ENCODE measurements at regions not wholly inside any gene's neighbourhood (a gene's known extent, or its start where the extent isn't known, plus 50 kb on each side); places are given as distances from the start of the nearest gene placed in this dataset.
"Not testable (repeated sequence)": the region's sequence is repeated elsewhere in the genome, so short reads cannot be mapped to it uniquely, and the experiment has no call there.

DNA sequence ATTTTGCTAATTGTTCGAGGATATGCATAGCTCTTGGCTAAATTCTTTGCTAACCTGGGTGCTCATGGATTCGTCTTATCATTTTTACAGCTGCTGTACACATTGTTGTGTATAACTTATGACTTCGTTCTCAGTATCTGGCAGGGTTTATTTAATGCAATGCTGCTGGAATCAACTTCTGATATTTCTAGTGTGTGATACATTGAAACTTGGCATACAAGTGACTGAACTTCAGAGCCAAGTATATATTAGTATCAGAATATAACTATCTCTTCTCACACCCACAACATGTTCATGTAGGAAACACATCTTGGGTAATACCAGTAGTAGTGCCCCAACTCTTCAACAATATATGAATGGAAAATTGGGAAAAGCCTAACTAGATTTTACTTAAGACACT lies 764.2 kb downstream of the TENT5A start:
- Histone ChIP-seq H3K27ac (no peak overlapping the region), H3K4me1 (no peaks in the 10 kb centered on the region), H3K4me2 (no peak overlapping the region), H3K9me3 (no peaks in the 10 kb centered on the region), H3K4me3 (no peak overlapping the region)
- ChIA-PET CTCF (no interaction called here), POLR2A (no interaction called here)
- DNase-seq (ENCODE audit: low read depth in 1 of 2, low spot score in 1 of 2) (no peak), ATAC-seq (no peak), FAIRE-seq (no peak)
- TF ChIP-seq, protein P1, sequence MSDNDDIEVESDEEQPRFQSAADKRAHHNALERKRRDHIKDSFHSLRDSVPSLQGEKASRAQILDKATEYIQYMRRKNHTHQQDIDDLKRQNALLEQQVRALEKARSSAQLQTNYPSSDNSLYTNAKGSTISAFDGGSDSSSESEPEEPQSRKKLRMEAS (IDR thresholded peaks at IDR 0.05) = no peak
- TF ChIP-seq HOXA7 (CRISPR knock-in tag; IDR thresholded peaks at IDR 0.05) = no peak
- no peak for TF ChIP-seq NPAS2 (CRISPR knock-in tag; IDR thresholded peaks at IDR 0.05; ENCODE audit: borderline replicate concordance)
- TF ChIP-seq ZNF302 (CRISPR knock-in tag; IDR thresholded peaks at IDR 0.05) = no peak
- TF ChIP-seq MAZ (IDR thresholded peaks at IDR 0.05; ENCODE audit: borderline replicate concordance, low read depth, low read length) = no peak
- TF ChIP-seq, protein P2, sequence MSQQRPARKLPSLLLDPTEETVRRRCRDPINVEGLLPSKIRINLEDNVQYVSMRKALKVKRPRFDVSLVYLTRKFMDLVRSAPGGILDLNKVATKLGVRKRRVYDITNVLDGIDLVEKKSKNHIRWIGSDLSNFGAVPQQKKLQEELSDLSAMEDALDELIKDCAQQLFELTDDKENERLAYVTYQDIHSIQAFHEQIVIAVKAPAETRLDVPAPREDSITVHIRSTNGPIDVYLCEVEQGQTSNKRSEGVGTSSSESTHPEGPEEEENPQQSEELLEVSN (IDR thresholded peaks at IDR 0.05; ENCODE audit: borderline replicate concordance, low read depth) = no peak
- TF ChIP-seq, protein P3, sequence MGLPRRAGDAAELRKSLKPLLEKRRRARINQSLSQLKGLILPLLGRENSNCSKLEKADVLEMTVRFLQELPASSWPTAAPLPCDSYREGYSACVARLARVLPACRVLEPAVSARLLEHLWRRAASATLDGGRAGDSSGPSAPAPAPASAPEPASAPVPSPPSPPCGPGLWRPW (IDR thresholded peaks at IDR 0.05) = no peak
- no peak for TF ChIP-seq MYC (IDR thresholded peaks at IDR 0.05; ENCODE audit: borderline replicate concordance, low read length)
- TF ChIP-seq FOSB (CRISPR knock-in tag; IDR thresholded peaks at IDR 0.05) = no peak
- no peak for TF ChIP-seq RFX5 (IDR thresholded peaks at IDR 0.05)
- WGBS (ENCODE audit: missing lambda C conversion rate) = 10% methylated on average over 3 of the region's 3 CpGs

DNA sequence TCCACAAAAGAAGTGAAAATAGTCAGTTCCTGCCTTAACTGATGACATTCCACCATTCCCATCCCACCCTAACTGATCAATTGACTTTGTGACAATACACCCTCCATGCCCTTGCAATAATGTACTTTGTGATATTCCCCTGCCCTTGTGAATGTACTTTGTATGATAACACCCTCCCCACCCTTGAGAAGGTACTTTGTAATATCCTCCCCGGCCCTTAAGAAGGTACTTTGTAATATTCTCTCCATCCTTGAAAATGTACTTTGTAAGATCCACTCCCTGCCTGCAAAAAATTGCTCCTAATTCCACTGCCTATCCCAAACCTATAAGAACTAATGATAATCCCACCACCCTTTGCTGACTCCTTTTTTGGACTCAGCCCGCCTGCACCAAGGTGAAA lies 771.3 kb downstream of the TENT5A start:
- H3K4me3 ChIP-seq; FAIRE-seq; H3K4me2 ChIP-seq; DNase-seq (ENCODE audit: low read depth in 1 of 2, low spot score in 1 of 2); CTCF ChIA-PET; H3K27ac ChIP-seq; POLR2A ChIA-PET; ATAC-seq; H3K9me3 ChIP-seq; H3K4me1 ChIP-seq: not testable (repeated sequence)
- 10% methylated on average over 2 of the region's 2 CpGs for WGBS (ENCODE audit: missing lambda C conversion rate)

DNA sequence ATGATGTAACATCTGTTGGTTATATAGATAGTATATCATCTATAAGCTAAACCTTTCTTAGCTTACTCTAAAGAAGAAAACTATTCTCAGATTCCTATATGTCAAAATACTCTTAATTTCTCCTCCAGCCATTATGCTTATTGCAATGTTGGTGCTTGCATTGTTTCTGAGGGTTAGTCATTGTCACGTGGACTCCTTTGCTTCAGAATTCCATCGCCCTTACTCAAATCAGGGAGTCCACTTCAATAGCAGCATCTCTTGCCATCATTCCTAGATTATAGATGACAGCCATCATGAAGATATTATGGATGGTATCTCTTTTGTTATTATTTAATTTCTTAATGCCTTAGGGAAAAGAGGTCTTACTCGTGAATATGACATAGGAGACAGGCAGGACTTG lies 776.1 kb downstream of the TENT5A start:
- ATAC-seq (no peak), DNase-seq (ENCODE audit: low read depth in 1 of 2, low spot score in 1 of 2) (no peak), FAIRE-seq (no peak)
- no peaks in the 10 kb centered on the region for H3K9me3 ChIP-seq
- CTCF ChIA-PET = no interaction called here
- H3K27ac ChIP-seq = no peak overlapping the region
- 9% methylated on average over 3 of the region's 3 CpGs for WGBS (ENCODE audit: missing lambda C conversion rate)
- POLR2A ChIA-PET = no interaction called here
- H3K4me2 ChIP-seq = no peak overlapping the region
- H3K4me3 ChIP-seq = no peak overlapping the region
- no peak for TF ChIP-seq TP53 (CRISPR knock-in tag; IDR thresholded peaks at IDR 0.05)
- TF ChIP-seq TFCP2L1 (CRISPR knock-in tag; IDR thresholded peaks at IDR 0.05) = no peak
- TF ChIP-seq, protein P1 (IDR thresholded peaks at IDR 0.05) = no peak
- TF ChIP-seq RCOR1 (IDR thresholded peaks at IDR 0.05; ENCODE audit: low read depth, low read length) = no peak
- TF ChIP-seq, protein P3 (IDR thresholded peaks at IDR 0.05) = no peak
- no peak for TF ChIP-seq PHF8 (IDR thresholded peaks at IDR 0.05; ENCODE audit: borderline replicate concordance, low read depth)
- no peak for TF ChIP-seq FOXS1 (CRISPR knock-in tag; IDR thresholded peaks at IDR 0.05)
- no peak for TF ChIP-seq MYC (IDR thresholded peaks at IDR 0.05; ENCODE audit: borderline replicate concordance, low read length)
- no peak for TF ChIP-seq EHF (CRISPR knock-in tag; IDR thresholded peaks at IDR 0.05)
- TF ChIP-seq NFE2L2 (conservative IDR thresholded peaks at IDR 0.05; ENCODE audit: low read length) = no peak
- no peak for TF ChIP-seq HOXA7 (CRISPR knock-in tag; IDR thresholded peaks at IDR 0.05)
- no peaks in the 10 kb centered on the region for H3K4me1 ChIP-seq

DNA sequence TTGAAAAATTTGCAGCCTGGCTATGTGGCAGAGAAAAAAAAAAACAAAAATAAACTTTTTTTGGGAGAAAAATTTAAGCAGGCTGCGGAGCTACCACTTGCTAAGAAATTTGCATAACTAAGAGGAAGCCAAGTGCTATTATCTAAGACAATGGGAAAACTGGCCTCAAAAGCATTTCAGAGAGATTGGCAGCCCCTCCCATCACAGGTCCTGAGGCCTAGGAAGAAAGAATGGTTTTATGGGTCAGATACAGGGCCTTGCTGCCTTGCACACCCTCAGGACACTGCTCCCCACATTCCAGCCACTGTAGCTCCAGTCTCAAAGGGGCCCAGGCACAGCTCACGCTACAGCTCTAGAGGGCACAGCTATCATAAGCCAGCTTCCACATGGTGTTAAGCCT lies 777.9 kb downstream of the TENT5A start:
- Histone ChIP-seq H3K9me3 (no peaks in the 10 kb centered on the region), H3K4me1 (no peaks in the 10 kb centered on the region), H3K27ac (no peak overlapping the region), H3K4me3 (no peak overlapping the region), H3K4me2 (no peak overlapping the region)
- FAIRE-seq (no peak), ATAC-seq (no peak), DNase-seq (ENCODE audit: low read depth in 1 of 2, low spot score in 1 of 2) (no peak)
- no peak for TF ChIP-seq CEBPB (IDR thresholded peaks at IDR 0.05)
- TF ChIP-seq, protein P3 (IDR thresholded peaks at IDR 0.05) = no peak
- TF ChIP-seq PHF8 (IDR thresholded peaks at IDR 0.05; ENCODE audit: borderline replicate concordance, low read depth) = no peak
- no peak for TF ChIP-seq MAFK (IDR thresholded peaks at IDR 0.05; ENCODE audit: partially characterized antibody)
- no peak for TF ChIP-seq TFCP2L1 (CRISPR knock-in tag; IDR thresholded peaks at IDR 0.05)
- no peak for TF ChIP-seq ZNF302 (CRISPR knock-in tag; IDR thresholded peaks at IDR 0.05)
- no peak for TF ChIP-seq EHF (CRISPR knock-in tag; IDR thresholded peaks at IDR 0.05)
- TF ChIP-seq NR3C1 (IDR thresholded peaks at IDR 0.05) = no peak
- TF ChIP-seq, protein P4, sequence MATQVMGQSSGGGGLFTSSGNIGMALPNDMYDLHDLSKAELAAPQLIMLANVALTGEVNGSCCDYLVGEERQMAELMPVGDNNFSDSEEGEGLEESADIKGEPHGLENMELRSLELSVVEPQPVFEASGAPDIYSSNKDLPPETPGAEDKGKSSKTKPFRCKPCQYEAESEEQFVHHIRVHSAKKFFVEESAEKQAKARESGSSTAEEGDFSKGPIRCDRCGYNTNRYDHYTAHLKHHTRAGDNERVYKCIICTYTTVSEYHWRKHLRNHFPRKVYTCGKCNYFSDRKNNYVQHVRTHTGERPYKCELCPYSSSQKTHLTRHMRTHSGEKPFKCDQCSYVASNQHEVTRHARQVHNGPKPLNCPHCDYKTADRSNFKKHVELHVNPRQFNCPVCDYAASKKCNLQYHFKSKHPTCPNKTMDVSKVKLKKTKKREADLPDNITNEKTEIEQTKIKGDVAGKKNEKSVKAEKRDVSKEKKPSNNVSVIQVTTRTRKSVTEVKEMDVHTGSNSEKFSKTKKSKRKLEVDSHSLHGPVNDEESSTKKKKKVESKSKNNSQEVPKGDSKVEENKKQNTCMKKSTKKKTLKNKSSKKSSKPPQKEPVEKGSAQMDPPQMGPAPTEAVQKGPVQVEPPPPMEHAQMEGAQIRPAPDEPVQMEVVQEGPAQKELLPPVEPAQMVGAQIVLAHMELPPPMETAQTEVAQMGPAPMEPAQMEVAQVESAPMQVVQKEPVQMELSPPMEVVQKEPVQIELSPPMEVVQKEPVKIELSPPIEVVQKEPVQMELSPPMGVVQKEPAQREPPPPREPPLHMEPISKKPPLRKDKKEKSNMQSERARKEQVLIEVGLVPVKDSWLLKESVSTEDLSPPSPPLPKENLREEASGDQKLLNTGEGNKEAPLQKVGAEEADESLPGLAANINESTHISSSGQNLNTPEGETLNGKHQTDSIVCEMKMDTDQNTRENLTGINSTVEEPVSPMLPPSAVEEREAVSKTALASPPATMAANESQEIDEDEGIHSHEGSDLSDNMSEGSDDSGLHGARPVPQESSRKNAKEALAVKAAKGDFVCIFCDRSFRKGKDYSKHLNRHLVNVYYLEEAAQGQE (IDR thresholded peaks at IDR 0.05) = no peak
- TF ChIP-seq RCOR1 (IDR thresholded peaks at IDR 0.05; ENCODE audit: low read depth, low read length) = no peak
- WGBS (ENCODE audit: missing lambda C conversion rate) = 58% methylated on average over 1 of the region's 2 CpGs
- ChIA-PET POLR2A (no interaction called here), CTCF (no interaction called here)
